SK-N-MC (cell line): ENCODE measurements at regions not wholly inside any gene's neighbourhood (a gene's known extent, or its start where the extent isn't known, plus 50 kb on each side); places are given as distances from the start of the nearest gene placed in this dataset.

ENCODE experiments used
- DNase-seq: peaks from one replicate; pipeline ENCODE4 v3.0.0-alpha.2; 2011; ENCODE audit warnings: low read depth, low spot score
- H3K27ac ChIP-seq: fragments of 200-600 bp; sonication (generic); 2 replicates; pipeline ENCODE4 v1.5.1; 2016; ENCODE audit warnings: mixed run types
- H3K36me3 ChIP-seq: fragments of 200-600 bp; sonication (generic); 2 replicates; pipeline ENCODE4 v1.6.1; 2017; ENCODE audit warnings: antibody characterized with exemption, low read length, mixed read lengths; ENCODE audit not compliant: insufficient read depth
- H3K4me3 ChIP-seq: fragments of 200-600 bp; sonication (generic); 2 replicates; pipeline ENCODE4 v1.5.1; 2016
- H3K9ac ChIP-seq: fragments of 200-600 bp; sonication (generic); 2 replicates; pipeline ENCODE4 v1.8.0; 2017; ENCODE audit warnings: mixed run types, mixed read lengths; ENCODE audit not compliant: insufficient read length
- H3K9me3 ChIP-seq: fragments of 200-600 bp; sonication (generic); 2 replicates; pipeline ENCODE4 v1.6.1; 2017; ENCODE audit warnings: low read depth, mild to moderate bottlenecking, antibody characterized with exemption, low read length, moderate library complexity, mixed read lengths
- EZH2 ChIP-seq: fragments of 200-600 bp; sonication (generic); IDR thresholded peaks from one replicate; pipeline ENCODE4 v1.6.1; 2017; ENCODE audit warnings: antibody characterized with exemption
- FOXP2 ChIP-seq: optimal IDR thresholded peaks from 2 replicates; pipeline ENCODE3; 2011; ENCODE audit warnings: mild to moderate bottlenecking, moderate library complexity; ENCODE audit not compliant: insufficient read depth; ENCODE audit errors: extremely low read length, control extremely low read depth
- POLR2AphosphoS5 ChIP-seq: IDR thresholded peaks from 2 replicates; pipeline ENCODE4 v1.6.1; 2012; ENCODE audit warnings: mild to moderate bottlenecking, low read depth, low read length, borderline replicate concordance

DNA sequence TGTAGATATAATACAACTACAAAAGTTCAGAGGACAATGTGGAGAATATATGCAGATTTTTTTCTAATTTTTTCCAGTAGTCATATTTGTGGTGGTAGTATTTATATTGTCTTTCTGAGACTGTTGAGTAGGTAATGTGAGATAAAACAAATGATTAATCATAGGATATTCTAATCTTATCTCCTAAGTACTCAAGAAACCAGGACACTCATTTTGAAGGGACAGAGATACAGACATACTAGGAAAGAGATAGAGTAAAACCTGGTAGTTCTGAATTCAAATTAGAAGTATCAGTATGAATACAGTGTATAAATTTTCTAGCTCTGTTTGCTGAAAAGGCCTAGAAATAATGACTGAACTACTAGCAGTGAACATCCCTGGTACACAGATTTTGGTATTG is 141.7 kb upstream of the ASIC2 start:
- H3K9me3 ChIP-seq = no peaks in the 10 kb centered on the region
- no peak for TF ChIP-seq EZH2
- no peak for TF ChIP-seq POLR2AphosphoS5
- TF ChIP-seq FOXP2 = no peak
- no peak for DNase-seq
- H3K4me3 ChIP-seq = no peak overlapping the region
- H3K36me3 ChIP-seq = no peaks in the 10 kb centered on the region
- no peak overlapping the region for H3K27ac ChIP-seq
- H3K9ac ChIP-seq = no peak overlapping the region

DNA sequence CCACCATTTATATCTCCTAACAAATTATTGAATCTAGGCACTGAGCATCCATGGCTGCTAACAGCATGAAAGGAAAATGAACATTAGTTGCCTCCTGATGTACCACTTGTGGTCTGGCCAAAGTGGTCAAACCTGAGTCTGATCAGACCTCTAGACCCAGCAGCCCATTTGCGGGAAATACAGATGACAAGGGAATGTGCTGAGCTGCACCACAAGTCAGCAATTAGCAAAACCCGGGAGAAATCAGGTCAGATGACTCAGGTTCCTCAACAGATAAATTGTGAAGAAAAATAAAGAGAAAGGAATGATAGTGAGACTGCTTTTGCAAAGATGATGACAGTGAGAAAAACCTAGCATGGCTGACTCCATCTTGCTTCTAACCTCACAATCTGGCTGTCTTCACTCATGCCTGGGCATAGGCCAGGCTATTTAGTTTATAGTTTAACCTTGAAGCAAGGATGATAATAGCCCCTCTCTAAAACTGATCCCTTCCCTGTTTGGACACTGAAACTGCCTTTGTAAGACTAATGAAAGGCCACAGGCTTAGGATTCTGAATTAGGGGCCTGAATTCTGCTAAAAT is 142.7 kb upstream of the ASIC2 start:
- no peaks in the 10 kb centered on the region for H3K9me3 ChIP-seq
- DNase-seq = no peak
- no peak overlapping the region for H3K27ac ChIP-seq
- H3K4me3 ChIP-seq = no peak overlapping the region
- TF ChIP-seq EZH2 (no peak), POLR2AphosphoS5 (no peak), FOXP2 (no peak)
- no peak overlapping the region for H3K9ac ChIP-seq
- no peaks in the 10 kb centered on the region for H3K36me3 ChIP-seq

DNA sequence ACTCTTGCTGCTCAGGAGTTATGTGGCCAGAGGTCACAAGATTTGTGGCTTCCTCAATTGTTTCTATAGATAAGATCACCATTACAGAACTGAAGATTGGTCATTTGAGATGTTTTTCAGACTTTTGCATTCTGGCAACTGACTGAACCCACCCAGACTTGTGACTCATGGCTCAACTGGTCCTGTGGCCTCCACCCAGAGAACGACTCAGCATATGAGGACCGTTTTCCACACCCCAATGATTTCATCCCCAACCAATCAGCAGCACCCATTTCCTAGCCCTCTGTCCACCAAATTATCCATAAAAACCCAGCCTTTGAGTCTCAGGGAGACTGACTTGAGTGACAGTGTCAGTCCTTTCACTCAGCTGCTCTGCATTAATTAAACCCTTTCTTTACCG is 143.2 kb upstream of the ASIC2 start:
- no peaks in the 10 kb centered on the region for H3K9me3 ChIP-seq
- H3K36me3 ChIP-seq = no peaks in the 10 kb centered on the region
- no peak for DNase-seq
- no peak overlapping the region for H3K9ac ChIP-seq
- no peak overlapping the region for H3K27ac ChIP-seq
- no peak for TF ChIP-seq EZH2
- no peak for TF ChIP-seq POLR2AphosphoS5
- TF ChIP-seq FOXP2 = no peak
- H3K4me3 ChIP-seq = no peak overlapping the region

- H3K9me3 ChIP-seq = no peaks in the 10 kb centered on the region
- H3K36me3 ChIP-seq = no peaks in the 10 kb centered on the region
- no peak overlapping the region for H3K9ac ChIP-seq
- TF ChIP-seq FOXP2 = no peak
- no peak overlapping the region for H3K27ac ChIP-seq
- no peak overlapping the region for H3K4me3 ChIP-seq
- DNase-seq = no peak
These were observed 145.0 kb upstream of the ASIC2 start for GRCh38 chr17:33438139-33438538.

GRCh38 chr17:33438578-33438977 is 145.5 kb upstream of the ASIC2 start:
- Histone ChIP-seq H3K27ac (no peak overlapping the region), H3K36me3 (no peaks in the 10 kb centered on the region), H3K9ac (no peak overlapping the region), H3K9me3 (no peaks in the 10 kb centered on the region), H3K4me3 (no peak overlapping the region)
- no peak for DNase-seq
- TF ChIP-seq EZH2 (no peak), POLR2AphosphoS5 (no peak), FOXP2 (no peak)

GRCh38 chr17:33442320-33442719 is 149.2 kb upstream of the ASIC2 start:
- TF ChIP-seq EZH2 (no peak), POLR2AphosphoS5 (no peak), FOXP2 (no peak)
- Histone ChIP-seq H3K9ac (no peak overlapping the region), H3K9me3 (no peaks in the 10 kb centered on the region), H3K4me3 (no peak overlapping the region), H3K36me3 (no peaks in the 10 kb centered on the region), H3K27ac (no peak overlapping the region)
- DNase-seq = no peak

- H3K36me3 ChIP-seq = no peaks in the 10 kb centered on the region
- H3K9ac ChIP-seq = no peak overlapping the region
- H3K4me3 ChIP-seq = no peak overlapping the region
- H3K9me3 ChIP-seq = no peaks in the 10 kb centered on the region
- TF ChIP-seq EZH2 (no peak), FOXP2 (no peak), POLR2AphosphoS5 (no peak)
- H3K27ac ChIP-seq = no peak overlapping the region
- DNase-seq = no peak
These were observed 151.6 kb upstream of the ASIC2 start for GRCh38 chr17:33444731-33445130.

DNA sequence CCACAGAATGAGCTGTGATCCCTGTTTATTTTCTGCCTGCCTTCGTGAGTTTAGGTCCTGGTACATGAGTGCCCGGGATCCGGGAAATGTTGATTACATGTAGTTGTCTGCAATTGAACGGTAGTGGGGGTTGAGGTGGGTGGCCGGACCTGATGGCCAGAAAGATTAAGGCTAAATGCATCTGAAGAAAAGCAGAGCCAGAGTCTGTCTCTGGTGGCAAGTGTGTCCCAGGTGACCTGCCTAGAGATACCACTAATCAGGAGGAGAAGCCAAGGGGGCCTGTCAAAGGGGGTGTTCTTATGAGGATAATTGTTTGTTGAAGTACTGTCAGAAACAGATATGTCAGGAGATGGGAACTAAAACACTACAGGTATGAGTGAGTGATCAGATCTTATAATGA is 154.0 kb upstream of the ASIC2 start:
- TF ChIP-seq POLR2AphosphoS5 (no peak), EZH2 (no peak), FOXP2 (no peak)
- no peak overlapping the region for H3K9ac ChIP-seq
- no peak for DNase-seq

DNA sequence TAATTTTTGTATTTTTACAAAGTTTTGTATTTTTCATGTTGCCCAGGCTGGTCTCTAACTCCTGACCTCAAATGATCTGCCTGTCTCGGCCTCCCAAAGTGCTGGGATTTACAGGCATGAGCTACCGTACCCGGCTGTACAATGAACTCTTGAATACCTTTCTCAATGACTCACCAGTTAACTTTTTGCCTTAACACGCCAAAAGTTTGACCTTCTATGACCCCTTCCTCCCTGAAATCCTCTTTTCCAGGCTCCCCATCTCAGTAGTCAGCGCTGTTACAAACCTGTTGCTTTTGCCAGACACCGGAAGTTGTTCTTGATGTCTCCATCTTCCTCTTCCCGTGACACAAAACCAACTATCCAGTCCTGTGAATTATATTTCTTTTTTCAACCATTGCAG is 158.1 kb upstream of the ASIC2 start:
- DNase-seq = no peak
- no peak overlapping the region for H3K9ac ChIP-seq

More for the DNA sequence above, 154.0 kb upstream of the ASIC2 start:
- Histone ChIP-seq H3K4me3 (no peak overlapping the region), H3K9me3 (no peaks in the 10 kb centered on the region), H3K36me3 (no peaks in the 10 kb centered on the region), H3K27ac (no peak overlapping the region)

More for the DNA sequence above, 158.1 kb upstream of the ASIC2 start:
- no peaks in the 10 kb centered on the region for H3K36me3 ChIP-seq
- H3K4me3 ChIP-seq = no peak overlapping the region
- no peaks in the 10 kb centered on the region for H3K9me3 ChIP-seq
- TF ChIP-seq EZH2 (no peak), POLR2AphosphoS5 (no peak), FOXP2 (no peak)
- no peak overlapping the region for H3K27ac ChIP-seq
